H1 (cell line): ENCODE measurements at regions not wholly inside any gene's neighbourhood (a gene's known extent, or its start where the extent isn't known, plus 50 kb on each side); places are given as distances from the start of the nearest gene placed in this dataset.
A peak's percentile ranks its signal among the peaks of the same experiment; 100 is the strongest.

Experiments
- TF ChIP-seq, protein P1 (sequence below): fragments of 300-600 bp; sonication (generic); IDR thresholded peaks from 2 replicates; pipeline ENCODE4 v1.7.1; 2012; ENCODE audit warnings: low read length, moderate library complexity, mild to moderate bottlenecking, inconsistent platforms; ENCODE audit not compliant: insufficient replicate concordance
- TF ChIP-seq, protein P2 (sequence below): IDR thresholded peaks from 2 replicates; pipeline ENCODE4 v1.6.1; 2012; ENCODE audit warnings: inconsistent platforms

DNA sequence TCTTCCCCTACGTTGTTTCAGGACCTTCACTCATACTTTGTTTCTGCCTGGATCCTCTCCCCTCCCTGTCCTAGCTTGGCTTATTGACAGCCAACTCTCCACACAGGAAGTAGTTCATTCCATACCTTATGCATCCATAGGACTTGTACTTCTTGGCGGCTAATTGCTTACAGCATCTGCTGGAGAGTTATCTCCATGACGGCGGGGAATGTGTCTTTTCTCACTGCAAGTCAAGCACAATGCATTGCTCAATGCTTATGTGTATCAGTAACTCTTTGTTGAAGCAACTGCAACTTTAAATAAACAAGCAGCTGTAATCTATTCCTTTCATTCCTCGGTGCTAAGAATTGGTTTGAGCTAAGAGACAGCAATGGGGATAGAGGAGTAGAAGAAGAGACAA is 551.3 kb upstream of the EPHA7 start (continued):
- TF ChIP-seq, protein P1, sequence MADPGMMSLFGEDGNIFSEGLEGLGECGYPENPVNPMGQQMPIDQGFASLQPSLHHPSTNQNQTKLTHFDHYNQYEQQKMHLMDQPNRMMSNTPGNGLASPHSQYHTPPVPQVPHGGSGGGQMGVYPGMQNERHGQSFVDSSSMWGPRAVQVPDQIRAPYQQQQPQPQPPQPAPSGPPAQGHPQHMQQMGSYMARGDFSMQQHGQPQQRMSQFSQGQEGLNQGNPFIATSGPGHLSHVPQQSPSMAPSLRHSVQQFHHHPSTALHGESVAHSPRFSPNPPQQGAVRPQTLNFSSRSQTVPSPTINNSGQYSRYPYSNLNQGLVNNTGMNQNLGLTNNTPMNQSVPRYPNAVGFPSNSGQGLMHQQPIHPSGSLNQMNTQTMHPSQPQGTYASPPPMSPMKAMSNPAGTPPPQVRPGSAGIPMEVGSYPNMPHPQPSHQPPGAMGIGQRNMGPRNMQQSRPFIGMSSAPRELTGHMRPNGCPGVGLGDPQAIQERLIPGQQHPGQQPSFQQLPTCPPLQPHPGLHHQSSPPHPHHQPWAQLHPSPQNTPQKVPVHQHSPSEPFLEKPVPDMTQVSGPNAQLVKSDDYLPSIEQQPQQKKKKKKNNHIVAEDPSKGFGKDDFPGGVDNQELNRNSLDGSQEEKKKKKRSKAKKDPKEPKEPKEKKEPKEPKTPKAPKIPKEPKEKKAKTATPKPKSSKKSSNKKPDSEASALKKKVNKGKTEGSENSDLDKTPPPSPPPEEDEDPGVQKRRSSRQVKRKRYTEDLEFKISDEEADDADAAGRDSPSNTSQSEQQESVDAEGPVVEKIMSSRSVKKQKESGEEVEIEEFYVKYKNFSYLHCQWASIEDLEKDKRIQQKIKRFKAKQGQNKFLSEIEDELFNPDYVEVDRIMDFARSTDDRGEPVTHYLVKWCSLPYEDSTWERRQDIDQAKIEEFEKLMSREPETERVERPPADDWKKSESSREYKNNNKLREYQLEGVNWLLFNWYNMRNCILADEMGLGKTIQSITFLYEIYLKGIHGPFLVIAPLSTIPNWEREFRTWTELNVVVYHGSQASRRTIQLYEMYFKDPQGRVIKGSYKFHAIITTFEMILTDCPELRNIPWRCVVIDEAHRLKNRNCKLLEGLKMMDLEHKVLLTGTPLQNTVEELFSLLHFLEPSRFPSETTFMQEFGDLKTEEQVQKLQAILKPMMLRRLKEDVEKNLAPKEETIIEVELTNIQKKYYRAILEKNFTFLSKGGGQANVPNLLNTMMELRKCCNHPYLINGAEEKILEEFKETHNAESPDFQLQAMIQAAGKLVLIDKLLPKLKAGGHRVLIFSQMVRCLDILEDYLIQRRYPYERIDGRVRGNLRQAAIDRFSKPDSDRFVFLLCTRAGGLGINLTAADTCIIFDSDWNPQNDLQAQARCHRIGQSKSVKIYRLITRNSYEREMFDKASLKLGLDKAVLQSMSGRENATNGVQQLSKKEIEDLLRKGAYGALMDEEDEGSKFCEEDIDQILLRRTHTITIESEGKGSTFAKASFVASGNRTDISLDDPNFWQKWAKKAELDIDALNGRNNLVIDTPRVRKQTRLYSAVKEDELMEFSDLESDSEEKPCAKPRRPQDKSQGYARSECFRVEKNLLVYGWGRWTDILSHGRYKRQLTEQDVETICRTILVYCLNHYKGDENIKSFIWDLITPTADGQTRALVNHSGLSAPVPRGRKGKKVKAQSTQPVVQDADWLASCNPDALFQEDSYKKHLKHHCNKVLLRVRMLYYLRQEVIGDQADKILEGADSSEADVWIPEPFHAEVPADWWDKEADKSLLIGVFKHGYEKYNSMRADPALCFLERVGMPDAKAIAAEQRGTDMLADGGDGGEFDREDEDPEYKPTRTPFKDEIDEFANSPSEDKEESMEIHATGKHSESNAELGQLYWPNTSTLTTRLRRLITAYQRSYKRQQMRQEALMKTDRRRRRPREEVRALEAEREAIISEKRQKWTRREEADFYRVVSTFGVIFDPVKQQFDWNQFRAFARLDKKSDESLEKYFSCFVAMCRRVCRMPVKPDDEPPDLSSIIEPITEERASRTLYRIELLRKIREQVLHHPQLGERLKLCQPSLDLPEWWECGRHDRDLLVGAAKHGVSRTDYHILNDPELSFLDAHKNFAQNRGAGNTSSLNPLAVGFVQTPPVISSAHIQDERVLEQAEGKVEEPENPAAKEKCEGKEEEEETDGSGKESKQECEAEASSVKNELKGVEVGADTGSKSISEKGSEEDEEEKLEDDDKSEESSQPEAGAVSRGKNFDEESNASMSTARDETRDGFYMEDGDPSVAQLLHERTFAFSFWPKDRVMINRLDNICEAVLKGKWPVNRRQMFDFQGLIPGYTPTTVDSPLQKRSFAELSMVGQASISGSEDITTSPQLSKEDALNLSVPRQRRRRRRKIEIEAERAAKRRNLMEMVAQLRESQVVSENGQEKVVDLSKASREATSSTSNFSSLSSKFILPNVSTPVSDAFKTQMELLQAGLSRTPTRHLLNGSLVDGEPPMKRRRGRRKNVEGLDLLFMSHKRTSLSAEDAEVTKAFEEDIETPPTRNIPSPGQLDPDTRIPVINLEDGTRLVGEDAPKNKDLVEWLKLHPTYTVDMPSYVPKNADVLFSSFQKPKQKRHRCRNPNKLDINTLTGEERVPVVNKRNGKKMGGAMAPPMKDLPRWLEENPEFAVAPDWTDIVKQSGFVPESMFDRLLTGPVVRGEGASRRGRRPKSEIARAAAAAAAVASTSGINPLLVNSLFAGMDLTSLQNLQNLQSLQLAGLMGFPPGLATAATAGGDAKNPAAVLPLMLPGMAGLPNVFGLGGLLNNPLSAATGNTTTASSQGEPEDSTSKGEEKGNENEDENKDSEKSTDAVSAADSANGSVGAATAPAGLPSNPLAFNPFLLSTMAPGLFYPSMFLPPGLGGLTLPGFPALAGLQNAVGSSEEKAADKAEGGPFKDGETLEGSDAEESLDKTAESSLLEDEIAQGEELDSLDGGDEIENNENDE = no peak
- TF ChIP-seq, protein P2, sequence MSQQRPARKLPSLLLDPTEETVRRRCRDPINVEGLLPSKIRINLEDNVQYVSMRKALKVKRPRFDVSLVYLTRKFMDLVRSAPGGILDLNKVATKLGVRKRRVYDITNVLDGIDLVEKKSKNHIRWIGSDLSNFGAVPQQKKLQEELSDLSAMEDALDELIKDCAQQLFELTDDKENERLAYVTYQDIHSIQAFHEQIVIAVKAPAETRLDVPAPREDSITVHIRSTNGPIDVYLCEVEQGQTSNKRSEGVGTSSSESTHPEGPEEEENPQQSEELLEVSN = 0 out of 2 replicates have a peak, but pooled peaks have one; percentile 21
